KMS-11 (cell line): ENCODE measurements at regions not wholly inside any gene's neighbourhood (a gene's known extent, or its start where the extent isn't known, plus 50 kb on each side); places are given as distances from the start of the nearest gene placed in this dataset.

Experiments
- H2AFZ ChIP-seq: fragments of 200-600 bp; sonication (generic); 2 replicates; pipeline ENCODE4 v1.6.1; 2016; ENCODE audit warnings: antibody characterized with exemption, mixed run types, low read depth
- H3K27ac ChIP-seq: fragments of 200-600 bp; sonication (generic); 2 replicates; pipeline ENCODE4 v1.6.1; 2016; ENCODE audit warnings: mild to moderate bottlenecking, mixed run types
- H3K27me3 ChIP-seq: fragments of 200-600 bp; sonication (generic); 2 replicates; pipeline ENCODE4 v1.6.1; 2017; ENCODE audit warnings: mild to moderate bottlenecking, low read depth, mixed run types, moderate library complexity; ENCODE audit not compliant: insufficient read depth
- H3K36me3 ChIP-seq: fragments of 200-600 bp; sonication (generic); 2 replicates; pipeline ENCODE4 v1.6.1; 2017; ENCODE audit warnings: mild to moderate bottlenecking, mixed run types; ENCODE audit not compliant: insufficient read depth
- H3K4me1 ChIP-seq: fragments of 200-600 bp; sonication (generic); 2 replicates; pipeline ENCODE4 v1.6.1; 2016; ENCODE audit warnings: mild to moderate bottlenecking, low read depth, mixed run types; ENCODE audit not compliant: poor library complexity, severe bottlenecking
- H3K4me2 ChIP-seq: fragments of 200-600 bp; sonication (generic); 2 replicates; pipeline ENCODE4 v1.7.0; 2016; ENCODE audit warnings: mild to moderate bottlenecking, mixed run types
- H3K4me3 ChIP-seq: fragments of 200-600 bp; sonication (generic); IDR thresholded peaks from 2 replicates; pipeline ENCODE4 v1.6.1; 2017; ENCODE audit warnings: low read depth, low read length, mixed read lengths; ENCODE audit not compliant: insufficient read depth
- H3K79me2 ChIP-seq: fragments of 200-600 bp; sonication (generic); 2 replicates; pipeline ENCODE4 v1.6.1; 2016; ENCODE audit warnings: low read depth, mixed run types; ENCODE audit not compliant: insufficient read depth
- H3K9ac ChIP-seq: fragments of 200-600 bp; sonication (generic); 2 replicates; pipeline ENCODE4 v1.6.1; 2016; ENCODE audit warnings: mild to moderate bottlenecking, mixed run types
- H4K20me1 ChIP-seq: fragments of 200-600 bp; sonication (generic); 2 replicates; pipeline ENCODE4 v1.6.1; 2016; ENCODE audit warnings: mild to moderate bottlenecking, mixed run types; ENCODE audit not compliant: insufficient read depth
- TF ChIP-seq, protein P1 (sequence below): fragments of 200-600 bp; sonication (generic); conservative IDR thresholded peaks from 2 replicates; pipeline ENCODE4 v1.6.1; 2017; ENCODE audit warnings: low read depth, mild to moderate bottlenecking, antibody characterized with exemption, low read length, moderate library complexity, mixed read lengths

DNA sequence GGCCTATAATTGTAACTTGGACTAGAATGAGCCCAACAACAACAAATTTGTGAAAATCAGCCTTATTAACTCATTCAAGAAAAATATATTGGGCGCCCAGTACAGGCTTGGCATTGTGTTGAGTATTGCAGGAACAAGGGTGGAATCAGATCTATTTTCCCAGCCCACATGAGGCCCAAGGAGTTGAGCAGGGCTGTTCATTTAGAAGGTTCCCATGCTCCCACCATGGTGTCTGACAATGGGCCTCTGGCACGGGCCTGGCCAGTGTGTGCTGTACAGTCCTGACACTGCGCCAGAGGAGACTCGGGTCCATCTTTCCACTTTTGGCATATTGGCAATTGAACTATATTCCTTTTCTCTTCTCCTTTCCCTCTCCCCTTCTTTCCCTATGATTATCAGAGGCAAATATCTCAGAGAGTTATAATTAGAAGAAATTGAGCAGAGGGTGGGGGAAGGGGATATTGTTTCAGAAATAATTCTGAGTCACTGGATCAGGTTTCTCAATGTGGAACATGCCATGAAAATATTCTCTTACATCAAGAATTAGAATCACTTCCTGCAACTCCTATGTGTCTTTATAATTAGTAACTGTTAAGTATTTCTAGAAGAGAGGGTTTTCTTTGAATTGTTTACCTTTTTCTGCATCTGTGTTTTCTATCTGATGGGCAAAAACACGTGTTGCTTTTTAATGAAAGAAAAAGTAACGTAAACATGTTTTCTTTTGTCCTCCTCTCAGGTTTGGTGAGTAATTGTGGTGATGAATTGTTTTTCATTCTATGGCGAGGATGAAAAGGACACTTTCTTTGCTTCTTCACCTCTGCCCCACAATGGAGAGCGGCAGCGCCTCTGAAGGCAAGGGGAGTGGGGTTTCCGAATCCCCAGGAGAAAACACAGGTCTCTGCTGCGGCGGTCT is 209.4 kb downstream of the FOXA2 start:
- H3K36me3 ChIP-seq: no peaks in the 10 kb centered on the region
- H3K27ac ChIP-seq: no peak overlapping the region
- H4K20me1 ChIP-seq: no peaks in the 10 kb centered on the region
- H3K79me2 ChIP-seq: no peaks in the 10 kb centered on the region
- no peaks in the 10 kb centered on the region for H3K27me3 ChIP-seq
- no peak overlapping the region for H3K9ac ChIP-seq
- TF ChIP-seq, protein P1, sequence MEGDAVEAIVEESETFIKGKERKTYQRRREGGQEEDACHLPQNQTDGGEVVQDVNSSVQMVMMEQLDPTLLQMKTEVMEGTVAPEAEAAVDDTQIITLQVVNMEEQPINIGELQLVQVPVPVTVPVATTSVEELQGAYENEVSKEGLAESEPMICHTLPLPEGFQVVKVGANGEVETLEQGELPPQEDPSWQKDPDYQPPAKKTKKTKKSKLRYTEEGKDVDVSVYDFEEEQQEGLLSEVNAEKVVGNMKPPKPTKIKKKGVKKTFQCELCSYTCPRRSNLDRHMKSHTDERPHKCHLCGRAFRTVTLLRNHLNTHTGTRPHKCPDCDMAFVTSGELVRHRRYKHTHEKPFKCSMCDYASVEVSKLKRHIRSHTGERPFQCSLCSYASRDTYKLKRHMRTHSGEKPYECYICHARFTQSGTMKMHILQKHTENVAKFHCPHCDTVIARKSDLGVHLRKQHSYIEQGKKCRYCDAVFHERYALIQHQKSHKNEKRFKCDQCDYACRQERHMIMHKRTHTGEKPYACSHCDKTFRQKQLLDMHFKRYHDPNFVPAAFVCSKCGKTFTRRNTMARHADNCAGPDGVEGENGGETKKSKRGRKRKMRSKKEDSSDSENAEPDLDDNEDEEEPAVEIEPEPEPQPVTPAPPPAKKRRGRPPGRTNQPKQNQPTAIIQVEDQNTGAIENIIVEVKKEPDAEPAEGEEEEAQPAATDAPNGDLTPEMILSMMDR: no peak
- H3K4me2 ChIP-seq: no peak overlapping the region
- H3K4me1 ChIP-seq: no peaks in the 10 kb centered on the region
- H3K4me3 ChIP-seq: no peak overlapping the region
- H2AFZ ChIP-seq: no peak overlapping the region

DNA sequence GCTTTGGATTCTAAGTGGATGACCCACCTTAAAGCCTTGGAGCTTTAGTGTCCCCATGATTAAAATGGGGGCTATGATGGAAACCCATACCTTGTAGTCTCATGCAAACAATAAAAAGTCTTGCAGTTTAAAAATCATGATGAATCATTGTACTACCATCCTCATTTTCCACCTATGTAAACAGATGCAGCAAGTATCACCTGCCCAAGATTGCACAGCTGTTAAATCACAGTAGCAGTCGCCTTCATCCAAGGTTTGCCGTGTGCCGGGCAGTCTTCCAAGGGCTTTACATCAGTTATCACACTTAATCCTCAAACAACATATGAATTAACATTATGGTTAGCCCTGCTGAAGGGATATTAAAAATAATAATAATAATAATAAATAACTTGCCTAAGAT is 210.3 kb downstream of the FOXA2 start:
- TF ChIP-seq, protein P1: no peak
- Histone ChIP-seq H3K4me3 (no peak overlapping the region), H3K36me3 (no peaks in the 10 kb centered on the region), H3K27me3 (no peaks in the 10 kb centered on the region), H2AFZ (no peak overlapping the region), H3K79me2 (no peaks in the 10 kb centered on the region), H3K4me2 (no peak overlapping the region), H3K9ac (no peak overlapping the region), H3K27ac (no peak overlapping the region), H4K20me1 (no peaks in the 10 kb centered on the region), H3K4me1 (no peaks in the 10 kb centered on the region)

DNA sequence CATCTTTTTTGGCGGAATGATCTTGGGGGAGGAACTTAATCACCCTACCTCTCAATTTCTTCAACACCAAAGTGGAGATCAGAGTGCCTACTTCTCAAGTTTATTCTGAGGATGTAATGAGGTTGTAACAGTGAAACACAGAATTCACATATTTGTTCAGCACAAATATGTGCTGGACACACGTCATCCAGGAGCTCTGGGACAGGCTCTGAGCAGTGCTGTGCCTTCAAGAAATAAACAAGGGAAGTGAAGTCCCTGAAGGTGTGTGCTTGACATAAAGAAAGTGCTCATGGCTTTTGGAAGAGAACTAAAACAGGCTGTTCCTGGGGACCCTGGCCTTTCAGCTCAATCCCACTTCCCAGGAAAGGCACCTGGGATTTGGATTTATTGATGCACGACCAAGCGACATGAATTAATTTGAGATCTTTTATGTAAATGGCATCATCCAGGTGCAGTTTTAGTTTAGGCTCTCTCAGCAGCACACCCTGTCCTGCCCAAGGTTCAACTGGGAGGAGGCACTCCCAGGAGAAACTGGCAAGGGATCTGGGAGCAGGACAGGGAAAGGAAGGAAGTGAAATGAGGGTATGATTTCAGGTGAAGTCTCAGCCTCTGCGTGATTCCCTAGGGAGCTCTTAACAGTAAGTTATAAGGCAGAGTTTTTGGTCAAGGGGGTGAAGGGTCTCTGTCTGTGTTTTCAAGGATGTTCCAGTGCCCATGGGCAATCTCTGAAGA is 211.0 kb downstream of the FOXA2 start:
- H3K4me3 ChIP-seq: no peak overlapping the region
- H3K27ac ChIP-seq: no peak overlapping the region
- no peaks in the 10 kb centered on the region for H3K36me3 ChIP-seq
- H3K27me3 ChIP-seq: no peaks in the 10 kb centered on the region
- H3K4me2 ChIP-seq: no peak overlapping the region
- H2AFZ ChIP-seq: no peak overlapping the region
- TF ChIP-seq, protein P1: no peak
- no peaks in the 10 kb centered on the region for H3K79me2 ChIP-seq
- no peak overlapping the region for H3K9ac ChIP-seq
- H3K4me1 ChIP-seq: no peaks in the 10 kb centered on the region
- no peaks in the 10 kb centered on the region for H4K20me1 ChIP-seq

DNA sequence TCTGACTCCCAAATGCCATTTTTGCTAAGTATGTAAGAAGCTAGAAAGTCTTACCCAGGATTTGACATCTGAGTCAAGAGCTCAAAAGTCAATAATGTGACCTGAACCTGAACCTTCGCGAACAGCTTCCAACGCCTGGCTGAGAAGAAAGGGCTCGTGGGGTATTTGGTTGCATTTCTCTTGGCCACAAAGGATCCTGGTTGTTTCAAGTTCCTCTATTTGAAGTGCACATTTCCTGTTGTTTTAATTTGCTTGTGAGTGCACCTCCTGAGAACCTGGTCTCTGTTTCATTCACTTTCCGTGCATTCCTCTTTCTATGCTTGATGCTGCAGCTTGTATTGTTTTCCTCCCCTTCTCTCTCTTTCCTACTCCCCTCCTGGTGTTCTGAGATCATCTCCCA is 212.5 kb downstream of the FOXA2 start:
- Histone ChIP-seq H3K4me1 (no peaks in the 10 kb centered on the region), H3K4me3 (no peak overlapping the region), H3K27me3 (no peaks in the 10 kb centered on the region), H3K79me2 (no peaks in the 10 kb centered on the region), H2AFZ (no peak overlapping the region), H3K27ac (no peak overlapping the region), H3K36me3 (no peaks in the 10 kb centered on the region), H3K9ac (no peak overlapping the region), H4K20me1 (no peaks in the 10 kb centered on the region), H3K4me2 (no peak overlapping the region)
- TF ChIP-seq, protein P1: no peak
